ENCODE measurements at regions not wholly inside any gene's neighbourhood (a gene's known extent, or its start where the extent isn't known, plus 50 kb on each side); places are given as distances from the start of the nearest gene placed in this dataset.

DNA sequence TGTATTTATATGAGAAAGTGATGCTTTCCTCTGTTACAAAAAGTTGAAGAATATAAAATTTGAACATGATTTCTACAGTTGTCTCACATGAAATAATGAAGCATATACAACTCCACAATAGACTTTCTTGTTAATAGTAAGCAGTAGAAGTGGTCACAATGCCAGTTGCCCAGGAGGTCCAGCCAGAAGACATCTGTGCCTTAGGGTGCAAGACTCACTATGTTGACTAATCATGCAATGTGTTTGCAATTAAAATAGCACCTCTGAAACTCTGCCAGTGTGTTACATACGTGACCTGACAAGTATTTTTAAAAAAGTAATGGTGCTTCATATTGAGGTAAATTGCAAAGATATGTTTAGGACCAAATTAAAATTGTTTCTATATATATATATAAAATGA is 547.2 kb downstream of the ETV1 start:
- no peak for DNase-seq (ENCODE audit: low read depth in 2 of 2)

DNA sequence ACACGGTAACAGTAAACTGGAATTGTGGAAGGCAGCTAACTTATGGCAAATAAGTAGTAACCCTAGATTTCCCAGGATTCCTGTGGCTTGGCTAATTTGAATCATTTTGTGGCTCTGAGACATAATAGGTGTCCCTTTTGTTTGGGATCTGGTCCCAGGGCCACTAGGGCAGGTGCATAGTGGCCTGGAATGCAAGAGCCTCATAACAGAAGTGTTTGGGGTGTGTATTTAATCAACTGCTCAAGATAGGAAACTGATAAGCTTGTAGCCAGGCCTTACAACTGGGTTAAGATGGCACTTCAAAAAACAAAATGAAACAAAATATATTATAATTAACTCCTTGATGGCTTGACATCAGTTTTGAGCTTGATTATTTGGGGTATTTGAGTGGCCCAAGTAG is 541.8 kb downstream of the ETV1 start:
- no peak for DNase-seq (ENCODE audit: low read depth in 2 of 2)

DNA sequence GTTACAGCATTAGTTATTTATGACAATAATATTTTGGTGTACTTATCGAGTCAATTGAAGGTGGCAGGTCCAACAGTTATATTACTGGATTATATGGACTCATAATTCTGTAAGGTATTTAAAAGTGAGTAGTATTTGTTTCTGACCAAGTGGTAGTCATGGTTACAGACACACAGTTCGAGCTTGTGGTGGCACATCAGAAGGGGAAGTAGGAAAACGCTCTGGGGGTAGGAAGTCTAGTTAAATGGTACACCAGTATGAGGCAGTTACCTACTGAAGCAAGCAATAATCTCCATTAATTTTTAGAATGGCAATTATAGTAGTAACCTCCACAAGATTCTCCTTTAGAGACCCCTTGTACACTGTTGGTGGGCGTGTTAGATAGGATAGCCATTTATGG is 541.2 kb downstream of the ETV1 start:
- DNase-seq (ENCODE audit: low read depth in 2 of 2): no peak

DNA sequence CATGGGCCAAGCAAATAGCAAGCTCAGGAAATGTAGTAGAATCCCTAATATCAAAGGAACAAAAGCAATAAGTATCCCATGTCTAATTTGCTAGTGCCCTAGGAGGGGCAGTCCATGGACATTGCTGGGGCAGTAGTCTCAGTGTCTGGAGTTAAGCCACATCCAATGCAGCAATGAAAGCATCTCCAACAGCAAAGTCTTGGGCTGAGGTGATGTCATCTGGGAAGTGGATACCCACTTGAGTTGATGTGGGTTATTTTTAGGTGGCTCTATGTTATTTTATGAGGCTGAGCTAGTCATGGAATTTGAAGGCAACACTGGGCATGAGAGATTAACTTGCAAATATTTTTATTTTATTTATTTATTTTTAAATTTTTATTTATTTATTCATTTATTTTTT is 540.0 kb downstream of the ETV1 start:
- no peak for DNase-seq (ENCODE audit: low read depth in 2 of 2)

DNA sequence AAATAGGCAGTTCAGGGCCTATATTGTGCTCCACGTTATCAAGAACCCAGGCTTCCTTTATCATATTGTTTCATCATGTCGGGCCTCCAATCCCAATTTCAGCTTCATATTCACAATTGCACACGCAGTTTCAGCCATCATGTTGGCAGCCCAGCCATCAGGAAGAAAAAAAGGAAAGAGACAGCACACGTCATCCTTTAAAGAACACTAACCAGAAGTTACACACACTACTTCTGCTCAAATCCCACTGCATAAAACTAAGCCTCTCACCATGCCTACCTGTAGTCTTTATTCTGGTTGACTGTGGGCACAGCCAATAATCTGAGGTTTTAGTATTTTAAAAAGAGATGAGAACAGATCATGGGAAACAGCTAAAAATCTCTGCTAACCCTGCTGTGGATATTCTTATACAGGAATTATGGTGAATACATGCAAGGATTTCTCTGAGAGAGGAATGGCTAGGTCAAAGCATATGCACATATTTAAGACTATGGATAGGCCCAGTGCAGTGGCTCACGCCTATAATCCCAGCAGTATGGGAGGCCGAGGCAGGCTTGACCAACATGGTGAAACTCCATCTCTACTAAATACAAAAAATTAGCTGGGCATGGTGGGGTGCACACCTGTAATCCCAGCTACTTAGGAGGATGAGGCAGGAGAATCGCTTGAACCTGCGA is 534.4 kb downstream of the ETV1 start:
- no peak for DNase-seq (ENCODE audit: low read depth in 2 of 2)

DNA sequence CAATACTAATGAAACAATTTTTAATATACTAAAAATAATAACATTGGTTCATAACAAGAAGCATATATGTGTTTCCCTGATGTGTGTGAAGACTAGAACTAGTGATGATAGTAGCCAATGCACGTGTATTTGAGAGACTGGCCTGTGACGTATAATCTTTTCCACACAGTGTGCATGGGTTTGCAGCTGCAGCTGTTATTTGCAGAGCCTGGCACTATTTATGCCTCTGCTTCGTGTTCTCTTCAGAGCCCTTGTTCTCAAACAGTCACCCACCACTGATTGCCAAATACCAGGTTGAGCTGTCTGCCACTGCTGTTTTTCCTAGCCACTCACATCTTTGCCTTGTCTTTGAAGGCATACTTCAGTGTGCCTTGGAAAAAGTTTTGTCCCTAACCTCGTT is 531.7 kb downstream of the ETV1 start:
- no peak for DNase-seq (ENCODE audit: low read depth in 2 of 2)

DNA sequence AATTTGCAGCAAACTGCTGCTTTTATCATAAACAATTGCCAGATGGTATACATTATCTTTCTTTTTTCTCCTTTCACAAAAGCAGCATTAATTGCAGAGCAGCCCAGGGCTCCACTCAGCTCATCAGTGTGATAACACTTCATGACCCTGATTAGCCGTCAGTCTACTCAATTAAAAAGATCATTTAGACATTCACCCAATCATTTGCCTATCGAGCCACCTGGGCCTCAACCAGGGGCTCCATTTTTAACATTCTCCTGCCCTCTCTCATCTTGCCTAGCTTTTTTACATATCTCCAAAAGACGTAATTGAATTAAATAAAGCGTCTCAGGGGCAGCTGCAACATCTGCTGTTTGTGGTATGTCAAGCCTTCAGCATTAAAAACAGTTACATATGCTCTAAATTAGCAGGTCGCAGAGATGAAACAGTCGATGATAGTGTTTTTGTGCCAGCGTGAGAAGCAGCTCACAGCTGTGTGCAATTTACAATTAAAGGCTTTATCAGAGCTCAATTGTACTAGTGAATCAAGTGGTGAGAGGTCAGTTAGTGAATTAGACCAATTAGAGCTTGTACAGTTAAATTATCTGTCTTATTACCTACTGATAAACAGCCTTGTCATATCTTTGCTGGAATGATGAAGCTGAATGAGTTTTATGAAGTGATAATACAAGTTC is 522.5 kb downstream of the ETV1 start:
- peak in 1 of 2 experiments; percentile 6 for DNase-seq (ENCODE audit: low read depth in 2 of 2)

DNA sequence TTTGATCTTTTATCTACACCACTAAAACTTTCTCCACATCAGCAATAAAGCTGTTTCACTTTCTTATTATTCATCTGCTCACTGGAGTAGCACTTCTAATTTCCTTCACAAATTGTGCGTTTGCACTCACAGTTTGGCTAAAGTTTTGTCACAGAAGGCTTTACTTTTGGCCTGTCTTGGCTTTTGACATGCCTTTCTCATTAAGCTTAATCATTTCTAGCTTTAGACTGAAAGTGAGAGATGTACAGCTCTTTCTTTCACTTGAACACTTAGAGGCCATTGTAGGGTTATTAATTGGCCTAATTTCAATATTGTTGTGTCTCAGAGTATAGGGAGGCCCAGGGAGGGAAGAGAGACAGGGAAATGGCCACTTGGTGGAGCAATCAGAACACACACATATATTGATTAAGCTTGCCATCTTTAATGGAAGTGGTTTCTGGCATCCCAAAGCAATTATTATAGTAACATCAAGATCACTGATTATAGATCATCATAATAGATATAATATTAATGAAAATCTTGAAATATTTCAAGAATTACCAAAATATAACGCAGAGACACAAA is 512.5 kb downstream of the ETV1 start:
- DNase-seq (ENCODE audit: low read depth in 2 of 2): no peak

DNA sequence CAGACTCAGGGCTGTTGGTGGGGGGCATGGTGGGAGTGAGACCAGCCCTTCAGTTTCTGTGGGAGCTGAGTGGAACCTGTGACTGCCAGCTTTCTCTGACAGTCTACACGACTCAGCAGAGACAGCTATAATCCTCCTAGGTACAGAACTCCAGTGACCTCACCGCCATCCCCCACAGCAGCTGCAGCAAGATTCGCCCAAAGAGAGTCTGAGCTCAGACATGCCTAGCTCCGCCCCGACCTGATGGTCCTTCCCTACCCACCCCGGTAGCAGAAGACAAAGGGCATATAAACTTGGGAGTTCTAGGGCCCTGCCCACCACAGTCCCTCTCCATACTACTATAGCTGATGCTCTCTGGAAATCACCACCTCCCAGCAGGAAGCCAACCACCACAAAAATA is 500.1 kb downstream of the ETV1 start:
- no peak for DNase-seq (ENCODE audit: low read depth in 2 of 2)

DNA sequence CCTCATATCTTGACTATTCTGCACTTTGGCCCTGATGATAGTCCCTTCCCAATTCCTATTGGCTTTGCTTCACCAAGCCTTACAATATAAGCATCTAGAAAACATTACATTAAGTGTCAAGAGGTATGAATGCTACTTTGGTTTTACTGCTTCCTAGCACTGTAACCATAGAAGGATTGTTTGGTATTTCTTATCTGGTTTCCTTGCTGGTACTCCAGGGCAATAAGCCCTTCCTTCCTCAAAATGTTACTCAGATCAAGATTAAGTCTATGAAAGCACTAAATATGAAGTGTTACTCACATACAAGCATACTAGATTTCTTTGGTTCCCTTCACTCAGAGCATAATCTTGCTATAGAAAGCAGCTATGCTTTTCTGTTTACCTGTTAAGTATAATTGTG is 492.5 kb downstream of the ETV1 start:
- DNase-seq (ENCODE audit: low read depth in 2 of 2): no peak

DNA sequence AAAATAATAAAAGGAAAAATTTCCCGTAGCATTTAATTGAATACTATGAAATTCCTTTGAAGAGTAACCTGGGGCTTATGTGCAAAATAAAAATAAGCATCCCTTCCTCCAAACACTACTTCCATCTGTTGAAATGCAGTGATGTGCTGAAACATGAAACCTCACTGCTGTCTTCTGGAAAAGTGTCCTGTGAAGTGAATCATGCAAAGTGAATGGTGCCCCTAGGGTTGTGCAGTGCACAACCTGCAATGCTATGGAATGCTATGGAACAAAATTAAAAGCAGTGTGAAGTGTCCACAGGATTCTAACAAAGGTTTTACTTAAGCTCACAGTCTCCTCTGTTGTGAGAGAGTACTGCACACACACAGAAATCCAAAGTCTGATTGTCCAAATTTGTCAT is 480.9 kb downstream of the ETV1 start:
- DNase-seq (ENCODE audit: low read depth in 2 of 2): no peak

DNA sequence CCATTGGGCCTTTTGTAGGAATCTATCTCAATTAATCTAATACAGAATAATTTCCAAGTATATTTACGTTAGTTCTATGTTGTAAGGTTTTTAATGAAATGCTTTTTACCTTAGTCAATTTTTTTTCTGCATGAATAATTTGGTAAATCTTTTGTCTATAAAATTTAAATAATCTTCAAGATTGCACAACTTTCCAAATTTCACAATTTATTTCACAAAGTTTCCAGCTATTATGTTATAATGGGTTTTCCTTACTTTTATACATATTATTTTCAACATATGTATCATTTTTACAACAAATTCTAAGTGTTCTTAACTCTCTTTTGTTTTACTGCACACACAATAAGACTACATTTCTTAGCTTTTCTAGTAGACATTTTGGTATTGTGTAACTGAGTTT is 470.7 kb downstream of the ETV1 start:
- DNase-seq (ENCODE audit: low read depth in 2 of 2): no peak

DNA sequence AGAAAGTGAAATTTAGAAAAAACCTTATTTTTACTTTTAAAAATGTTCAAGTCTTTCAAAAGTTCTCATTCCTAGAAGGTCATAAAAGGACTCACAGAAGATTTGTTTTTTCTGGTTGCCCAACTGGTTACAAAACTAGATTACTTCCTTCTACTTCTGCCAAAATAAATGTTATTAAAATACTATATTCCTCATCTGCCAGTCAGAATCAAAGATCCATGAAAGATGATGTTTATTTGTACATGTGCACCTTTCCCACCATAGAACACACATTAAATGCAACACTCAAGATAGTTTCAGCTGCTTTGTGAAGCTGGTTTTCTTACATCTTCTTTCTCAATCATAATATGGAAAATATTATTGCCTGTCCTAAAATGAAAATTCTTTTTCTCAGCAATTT is 465.4 kb downstream of the ETV1 start:
- no peak for DNase-seq (ENCODE audit: low read depth in 2 of 2)

DNA sequence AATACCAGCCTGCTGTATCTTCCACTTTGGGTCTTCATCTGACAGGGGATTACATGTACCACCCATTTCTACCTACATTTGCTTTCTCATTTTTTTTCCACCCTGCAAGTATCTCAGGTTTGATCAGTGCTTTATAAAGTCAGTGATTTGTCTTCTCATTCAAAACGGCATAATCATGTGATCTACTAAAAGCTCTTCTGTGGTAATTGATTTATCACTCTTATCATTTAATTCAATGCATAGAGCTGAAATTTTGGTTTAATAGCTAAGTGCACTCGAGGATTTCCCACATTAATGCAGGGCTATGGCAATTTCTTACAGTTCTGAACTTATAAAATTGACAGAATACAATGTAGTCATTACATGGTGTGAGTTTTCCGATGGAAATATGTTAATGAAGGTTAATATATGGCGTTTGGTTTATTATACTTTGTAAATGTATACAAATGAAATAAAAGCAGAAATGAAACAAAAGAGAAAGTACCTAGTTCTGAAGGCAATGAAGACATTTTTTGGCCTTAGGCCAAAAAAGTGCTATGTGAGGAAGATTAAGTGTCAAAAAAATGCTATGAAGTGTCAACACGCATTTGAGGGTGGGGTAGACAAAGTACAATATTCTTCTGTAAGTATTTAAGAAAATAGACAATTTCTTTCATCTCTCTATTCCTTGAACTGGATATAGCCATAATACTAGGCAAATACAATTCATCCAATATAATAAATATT is 457.3 kb downstream of the ETV1 start:
- no peak for DNase-seq (ENCODE audit: low read depth in 2 of 2)

DNA sequence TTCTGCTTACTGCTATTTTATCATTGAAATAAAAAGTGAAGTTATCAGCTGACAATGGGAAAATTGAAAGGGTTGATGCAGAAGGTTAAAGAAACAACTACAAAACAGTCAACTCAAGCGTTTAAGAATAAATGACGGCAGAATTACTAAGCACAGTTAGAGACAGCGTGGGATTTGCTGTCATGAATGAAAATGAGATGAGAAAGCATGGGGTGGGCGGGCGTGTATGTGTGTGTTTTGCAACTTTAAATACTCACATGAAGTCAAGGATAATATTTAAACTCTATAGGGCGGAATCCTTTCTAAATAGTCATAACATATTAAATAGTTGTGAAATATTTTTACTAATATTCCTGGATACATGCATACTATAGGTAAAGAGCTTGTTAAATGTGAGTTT is 450.8 kb downstream of the ETV1 start:
- no peak for DNase-seq (ENCODE audit: low read depth in 2 of 2)

DNA sequence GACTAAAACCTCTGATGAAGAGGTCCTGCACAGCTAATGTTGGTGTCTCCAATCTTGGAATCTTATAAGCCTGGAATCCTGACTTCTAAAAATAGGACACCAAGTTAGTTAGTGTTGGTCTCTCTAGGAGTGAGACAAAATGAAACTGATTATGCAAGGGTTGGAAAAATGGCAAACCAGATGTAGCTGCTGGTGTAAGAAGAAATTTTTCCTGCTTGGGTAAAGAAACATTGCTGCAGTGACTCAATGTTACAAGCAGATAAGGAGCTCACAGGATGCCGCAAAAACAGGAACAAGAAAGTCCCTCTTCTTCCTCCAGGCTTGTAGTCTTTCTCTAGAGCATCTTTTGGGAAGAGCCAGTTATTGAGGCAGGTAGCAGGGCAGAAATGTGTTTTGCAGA is 449.0 kb downstream of the ETV1 start:
- peak in 1 of 2 experiments; percentile 15 for DNase-seq (ENCODE audit: low read depth in 2 of 2)

DNA sequence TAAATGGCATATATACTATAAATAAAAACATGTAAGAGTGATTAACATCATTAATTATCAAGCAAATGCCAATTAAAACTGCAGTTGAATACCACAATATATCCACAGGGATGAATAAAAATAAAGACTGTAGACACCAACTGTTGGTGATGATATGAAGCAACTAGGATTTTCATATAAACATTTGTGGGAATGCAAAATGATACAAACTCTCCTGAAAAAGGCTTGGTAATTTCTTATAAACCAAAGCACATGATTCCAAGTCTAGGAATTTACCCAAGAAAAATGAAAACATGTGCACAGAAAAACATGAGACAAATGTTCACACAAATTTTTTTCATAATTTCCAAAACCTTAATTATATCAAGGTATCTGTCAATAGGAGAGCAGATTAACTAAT is 448.1 kb downstream of the ETV1 start:
- no peak for DNase-seq (ENCODE audit: low read depth in 2 of 2)

DNA sequence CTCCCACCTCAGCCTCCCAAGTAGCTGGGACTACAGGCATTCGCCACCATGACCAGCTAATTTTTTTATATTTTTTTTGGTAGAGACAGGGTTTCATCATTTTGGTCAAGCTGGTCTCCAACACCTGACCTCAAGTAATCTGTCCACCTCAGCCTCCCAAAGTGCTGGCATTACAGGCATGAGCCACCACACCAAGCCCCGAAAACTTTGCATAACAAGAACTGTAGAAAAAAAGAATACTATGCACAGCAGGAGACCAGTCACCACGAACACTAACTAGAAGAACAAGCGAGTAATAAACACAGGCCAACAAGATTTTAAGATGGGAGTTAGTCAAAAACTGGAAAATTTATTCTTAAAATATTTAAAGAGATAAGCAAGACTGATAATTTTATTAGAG is 447.0 kb downstream of the ETV1 start:
- no peak for DNase-seq (ENCODE audit: low read depth in 2 of 2)

DNA sequence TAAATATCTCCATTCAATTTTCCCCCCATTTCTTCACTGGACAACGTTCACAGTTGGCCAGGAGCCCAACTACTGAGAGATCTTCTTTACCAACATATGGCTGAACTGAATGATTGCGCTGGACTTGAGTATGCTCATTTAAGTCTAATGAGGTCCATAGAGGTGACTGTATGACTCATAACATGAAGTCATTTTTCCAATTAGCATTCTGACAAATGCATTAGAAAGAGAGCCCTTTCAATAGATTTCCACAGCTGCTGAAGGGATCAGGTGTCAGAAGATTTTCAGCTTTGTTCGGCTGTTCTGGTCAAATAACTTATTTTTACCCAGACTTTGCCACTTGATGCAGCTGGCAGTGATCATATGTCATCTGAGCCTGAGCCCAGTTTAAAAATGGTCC is 438.0 kb downstream of the ETV1 start:
- no peak for DNase-seq (ENCODE audit: low read depth in 2 of 2)

DNA sequence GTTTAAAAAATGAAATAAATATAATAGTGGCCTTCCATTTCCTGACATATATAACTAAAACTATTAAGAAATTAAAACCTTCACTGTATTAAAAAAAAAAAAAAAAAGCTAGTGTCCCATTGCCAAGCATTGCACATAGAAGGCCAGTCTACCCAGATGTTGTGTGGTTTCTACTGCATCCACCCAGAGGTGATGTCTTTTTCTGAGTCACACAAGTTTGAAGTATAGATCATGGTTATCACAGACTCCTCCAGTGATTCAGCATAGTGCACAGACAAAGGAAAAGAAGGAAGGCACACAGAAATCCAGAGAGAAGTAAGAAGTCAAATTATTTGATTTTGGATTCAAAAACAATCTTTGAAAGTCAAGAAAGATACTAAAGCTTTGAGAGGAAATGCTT is 429.0 kb downstream of the ETV1 start:
- peak; percentile 7 to 23 for DNase-seq (ENCODE audit: low read depth in 2 of 2)

DNA sequence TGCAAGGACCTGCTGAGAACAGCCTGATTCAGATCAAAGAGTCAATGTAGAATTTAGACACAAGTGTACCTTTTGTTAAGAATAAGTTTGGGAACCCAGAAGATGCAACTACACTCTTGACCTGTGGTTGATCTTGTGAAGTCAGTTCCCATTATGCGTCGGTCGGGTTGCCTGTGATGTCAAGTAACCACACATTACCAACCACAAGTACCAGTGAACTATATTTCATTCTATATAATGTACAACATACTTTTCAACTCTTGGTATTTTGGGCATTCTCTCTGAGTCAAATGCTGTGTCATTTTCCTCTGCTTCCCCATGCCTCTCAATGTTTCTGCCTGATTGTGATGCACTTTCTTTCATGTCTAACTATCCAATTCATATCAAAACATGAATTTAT is 426.2 kb downstream of the ETV1 start:
- no peak for DNase-seq (ENCODE audit: low read depth in 2 of 2)

DNA sequence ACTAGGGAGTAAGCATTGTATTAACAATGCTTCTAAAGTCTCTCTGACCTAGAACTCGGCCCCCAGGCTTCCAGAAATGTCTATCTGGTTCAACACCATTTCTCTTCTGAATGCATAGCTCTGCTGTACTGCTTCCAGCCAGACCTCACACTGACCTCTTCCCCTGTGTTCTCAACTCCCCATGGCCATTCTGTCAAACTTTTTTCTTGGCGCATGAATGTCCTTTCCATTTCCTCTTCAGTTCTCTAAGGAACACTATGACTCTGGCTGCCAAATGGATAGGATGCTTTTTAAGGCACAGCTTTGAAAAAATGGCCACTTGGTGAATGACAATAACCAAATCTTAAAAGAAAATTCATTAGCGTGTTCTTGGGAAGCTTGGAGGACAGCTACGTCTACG is 425.8 kb downstream of the ETV1 start:
- DNase-seq (ENCODE audit: low read depth in 2 of 2): no peak

DNA sequence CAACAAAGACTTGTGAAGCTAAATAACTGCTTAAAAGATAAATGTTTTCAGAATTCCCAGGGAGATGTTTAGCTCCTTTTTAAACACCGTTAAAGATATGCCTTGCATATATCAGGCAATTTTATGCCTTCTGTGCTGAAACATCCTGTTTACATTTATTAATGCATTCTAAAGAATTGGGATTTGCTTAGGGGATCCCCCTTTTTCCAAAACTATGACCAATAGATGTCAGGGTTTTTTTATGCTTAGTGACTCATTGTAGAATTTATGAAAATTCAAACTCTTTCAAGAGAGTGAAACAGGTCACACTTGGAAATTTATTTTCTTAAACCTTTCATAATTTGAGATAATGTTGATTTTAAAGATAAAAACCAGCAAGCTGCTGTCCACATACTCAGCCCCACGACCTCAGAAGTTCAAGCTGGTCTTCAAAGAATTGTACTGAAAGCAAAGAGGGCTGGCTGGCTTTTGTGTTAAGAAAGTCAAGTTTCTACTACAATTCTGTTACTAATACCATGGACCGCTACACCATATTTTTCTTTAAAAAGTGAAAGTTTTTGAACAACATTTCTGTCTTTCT is 411.8 kb downstream of the ETV1 start:
- DNase-seq (ENCODE audit: low read depth in 2 of 2): no peak

Measured in fibroblast of skin of left quadriceps (primary cell).